ENCODE measurements at regions not wholly inside any gene's neighbourhood (a gene's known extent, or its start where the extent isn't known, plus 50 kb on each side); places are given as distances from the start of the nearest gene placed in this dataset.
"Not testable (repeated sequence)": the region's sequence is repeated elsewhere in the genome, so short reads cannot be mapped to it uniquely, and the experiment has no call there.

- no peak for DNase-seq
Measured at GRCh38 chr13:89401264-89401675, 1730.1 kb downstream of the SLITRK5 start.

GRCh38 chr13:89402211-89402610, 1731.0 kb downstream of the SLITRK5 start:
- DNase-seq: no peak

GRCh38 chr13:89406096-89406495, 1734.9 kb downstream of the SLITRK5 start:
- DNase-seq: not testable (repeated sequence)

- DNase-seq: no peak
Measured at GRCh38 chr13:89407357-89407756, 1736.2 kb downstream of the SLITRK5 start.

GRCh38 chr13:89432997-89433396, 1761.8 kb downstream of the SLITRK5 start:
- DNase-seq: no peak

- DNase-seq: not testable (repeated sequence)
Measured at GRCh38 chr13:89434624-89435023, 1763.5 kb downstream of the SLITRK5 start.

- no peak for DNase-seq
Measured at GRCh38 chr13:89454681-89455080, 1783.5 kb downstream of the SLITRK5 start.

- DNase-seq: no peak
Measured at GRCh38 chr13:89455225-89455624, 1784.1 kb downstream of the SLITRK5 start.

- no peak for DNase-seq
Measured at GRCh38 chr13:89455741-89456140, 1784.6 kb downstream of the SLITRK5 start.

- DNase-seq: no peak
Measured at GRCh38 chr13:89457977-89458376, 1786.8 kb downstream of the SLITRK5 start.

- no peak for DNase-seq
Measured at GRCh38 chr13:89458456-89458855, 1787.3 kb downstream of the SLITRK5 start.

GRCh38 chr13:89460895-89461294, 1789.7 kb downstream of the SLITRK5 start:
- not testable (repeated sequence) for DNase-seq

GRCh38 chr13:89465366-89465765, 1794.2 kb downstream of the SLITRK5 start:
- DNase-seq: no peak

- no peak for DNase-seq
Measured at GRCh38 chr13:89468081-89468480, 1796.9 kb downstream of the SLITRK5 start.

- no peak for DNase-seq
Measured at GRCh38 chr13:89470901-89471300, 1799.7 kb downstream of the SLITRK5 start.

- DNase-seq: no peak
Measured at GRCh38 chr13:89474432-89474831, 1803.3 kb downstream of the SLITRK5 start.

- DNase-seq: no peak
Measured at GRCh38 chr13:89486065-89486464, 1814.9 kb downstream of the SLITRK5 start.

- no peak for DNase-seq
Measured at GRCh38 chr13:89486709-89487108, 1815.5 kb downstream of the SLITRK5 start.

GRCh38 chr13:89490661-89491060, 1819.5 kb downstream of the SLITRK5 start:
- DNase-seq: no peak

GRCh38 chr13:89496478-89496877, 1825.3 kb downstream of the SLITRK5 start:
- DNase-seq: no peak

GRCh38 chr13:89497658-89498057, 1826.5 kb downstream of the SLITRK5 start:
- no peak for DNase-seq

GRCh38 chr13:89502286-89502685, 1831.1 kb downstream of the SLITRK5 start:
- no peak for DNase-seq

- no peak for DNase-seq
Measured at GRCh38 chr13:89514534-89515312, 1832.8 kb upstream of the MIR17HG start.

GRCh38 chr13:89515948-89516347, 1831.5 kb upstream of the MIR17HG start:
- no peak for DNase-seq

Measured in NCI-H1417 treated with DMSO at 0.1 percent for 48 hours (cell line).